KBM-7 (cell line): ENCODE measurements at regions not wholly inside any gene's neighbourhood (a gene's known extent, or its start where the extent isn't known, plus 50 kb on each side); places are given as distances from the start of the nearest gene placed in this dataset.

Source experiments
- DNase-seq: peaks from one replicate; pipeline ENCODE4 v3.0.0-alpha.2; 2015
- in situ Hi-C: fragments of 300-500 bp; cut with MboI; formaldehyde crosslinking; loops from 2 replicates; pipeline ENCODE4 v1.14.3; 2020; ENCODE audit warnings: low sequenced_read_pairs, low pct_unique_long_range_greater_than_20kb, mixed read lengths

DNA sequence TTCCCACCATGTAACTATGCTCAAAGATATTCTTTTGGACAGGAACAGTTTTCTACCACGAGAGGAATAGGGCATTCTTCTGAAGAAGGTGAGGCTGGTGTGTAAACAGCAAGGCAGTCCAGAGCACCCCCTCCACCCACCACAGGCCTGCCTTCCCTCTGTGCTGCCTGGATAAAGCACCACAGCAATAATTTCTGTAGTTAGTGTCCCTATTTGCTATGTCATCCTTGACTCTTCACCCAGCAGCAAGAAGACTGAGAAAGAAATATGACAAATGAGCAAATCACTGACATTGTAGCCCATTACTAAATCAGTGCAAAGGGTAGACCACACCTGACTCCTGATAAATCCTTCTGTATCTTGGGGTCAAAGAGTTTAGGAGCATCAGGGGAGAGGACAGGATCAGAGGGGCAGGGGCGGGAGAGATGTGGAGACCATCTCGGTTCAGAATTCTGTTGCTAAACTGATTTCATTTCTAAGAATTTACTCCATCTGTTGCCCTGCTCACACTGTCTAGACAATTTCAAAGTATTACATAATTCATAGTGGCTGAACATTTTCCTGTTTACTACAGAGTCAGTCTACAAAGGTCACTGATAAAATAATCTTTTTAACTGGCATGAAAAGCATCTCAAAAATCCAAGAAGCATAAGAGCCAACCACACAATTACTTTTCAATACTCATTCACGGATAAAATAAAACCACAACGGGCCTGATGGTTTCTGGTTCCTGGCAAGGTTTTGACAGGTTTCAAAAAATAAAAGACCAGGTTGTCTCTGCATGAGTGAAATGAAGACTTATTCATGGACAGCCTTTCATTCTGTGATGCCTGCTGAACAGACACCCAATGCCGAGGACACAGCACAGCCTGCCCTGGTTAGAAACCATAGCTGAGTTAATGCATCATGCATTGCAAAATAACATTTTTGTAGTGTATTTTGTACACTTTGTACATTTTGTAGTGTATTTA lies 88.4 kb upstream of the IRS2 start:
- in situ Hi-C loops = no loop called here
- no peak for DNase-seq

DNA sequence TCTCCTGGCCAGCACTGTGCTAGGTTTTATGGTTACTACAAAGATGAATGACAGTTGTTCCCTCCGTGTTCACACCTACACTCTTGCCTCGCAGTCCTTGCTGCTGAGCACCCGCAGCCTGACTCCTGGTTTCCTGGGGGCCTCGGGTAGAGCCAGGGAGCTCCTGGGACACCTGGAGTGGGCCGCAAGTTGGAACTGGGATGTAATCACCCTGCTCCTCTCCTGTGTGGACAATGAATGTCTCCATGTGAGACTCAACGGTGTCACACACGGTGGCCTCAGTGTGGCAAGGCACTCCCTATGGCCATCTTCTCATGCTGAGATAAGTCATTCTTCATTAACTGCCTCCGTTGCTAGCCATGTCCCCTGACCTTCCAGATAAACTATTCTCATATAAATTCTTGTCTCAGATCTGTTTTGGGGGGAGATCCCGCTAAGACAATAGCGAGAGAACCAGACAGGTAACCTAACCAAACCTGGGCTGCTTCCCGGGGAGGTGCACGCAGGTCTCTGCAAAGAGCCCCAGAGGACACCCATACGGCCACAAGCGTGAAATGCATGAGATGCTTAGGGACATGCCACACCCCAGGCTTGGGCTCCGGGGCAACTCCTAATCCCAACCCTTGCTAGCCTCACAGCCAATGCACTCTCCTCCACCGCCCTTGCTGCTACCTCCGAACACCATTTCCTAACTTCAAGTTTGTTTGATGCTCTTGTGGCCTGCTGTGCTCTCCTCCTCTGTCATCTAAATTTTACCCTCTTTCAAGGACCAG lies 87.2 kb upstream of the IRS2 start:
- DNase-seq = no peak
- in situ Hi-C loops = no loop called here

DNA sequence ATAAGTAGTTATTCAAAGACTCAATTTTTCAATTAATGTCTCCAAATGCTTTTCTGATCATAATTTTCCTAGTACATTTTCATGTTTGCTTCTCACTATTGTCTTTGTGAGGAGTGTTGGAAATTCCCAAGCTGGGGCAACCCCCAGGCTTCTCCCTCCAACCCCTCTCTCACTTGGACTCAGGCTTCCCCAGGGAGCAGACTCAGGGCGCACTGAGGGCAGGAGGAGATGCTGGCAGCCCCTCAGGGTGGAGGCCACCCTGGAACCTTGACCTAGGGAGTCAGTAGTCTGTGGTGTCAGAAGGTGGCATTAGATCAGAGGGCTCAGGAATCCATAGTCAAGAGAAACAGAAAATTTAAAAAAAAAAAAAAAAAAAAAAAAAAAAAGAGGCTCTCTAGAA lies 86.5 kb upstream of the IRS2 start:
- no peak for DNase-seq
- in situ Hi-C loops = no loop called here

DNA sequence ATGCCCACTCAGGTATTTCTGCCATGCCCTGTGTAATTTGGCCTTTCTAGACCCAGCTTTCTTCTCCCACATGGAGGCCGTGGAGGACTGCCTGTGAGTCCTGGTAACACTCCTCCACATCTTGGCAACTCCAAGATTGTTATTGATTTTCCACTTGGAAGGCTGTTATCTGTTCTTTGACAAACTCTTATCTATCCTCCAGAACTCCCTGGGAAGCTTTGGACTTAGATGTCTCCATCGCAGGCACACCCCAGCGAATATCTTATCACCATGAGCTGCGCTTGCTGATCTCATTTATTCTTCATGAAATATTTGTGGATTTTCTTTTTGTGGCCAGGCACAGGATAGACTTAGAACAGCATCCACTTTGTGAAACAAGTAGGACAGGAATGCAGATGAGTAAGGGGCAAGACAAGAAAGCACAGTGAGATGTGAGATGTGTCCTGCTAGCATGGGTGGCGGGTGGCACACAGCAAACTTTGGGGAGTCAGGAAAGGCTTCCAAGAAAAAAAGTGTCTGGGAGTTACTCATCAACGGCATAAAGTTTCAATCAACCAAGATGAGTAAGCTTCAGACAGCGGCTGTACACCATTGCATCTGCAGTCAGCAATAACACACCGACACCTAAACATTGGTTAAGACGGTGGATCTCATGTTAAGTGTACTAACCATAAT lies 84.5 kb upstream of the IRS2 start:
- no peak for DNase-seq
- in situ Hi-C loops = no loop called here

DNA sequence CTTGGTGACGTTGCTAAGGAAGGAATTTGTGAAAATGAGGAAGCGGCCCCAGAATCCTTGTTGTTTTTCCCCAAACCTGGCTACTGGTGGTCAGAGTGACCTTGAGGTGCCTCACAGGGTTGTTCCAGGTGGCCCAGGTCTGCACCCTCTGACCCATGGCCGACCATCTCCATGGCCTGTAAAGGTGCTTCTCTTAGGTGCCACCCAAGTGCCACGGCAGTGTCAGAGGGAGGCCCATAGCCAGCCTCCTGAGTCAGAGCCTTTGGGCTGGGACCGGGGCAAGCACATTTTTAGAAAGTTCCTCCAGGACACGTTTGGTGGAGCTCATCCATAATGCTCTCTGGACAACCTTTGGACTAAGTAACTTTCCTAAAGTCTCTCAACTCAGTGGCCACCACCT lies 83.9 kb upstream of the IRS2 start:
- in situ Hi-C loops = no loop called here
- DNase-seq = no peak

DNA sequence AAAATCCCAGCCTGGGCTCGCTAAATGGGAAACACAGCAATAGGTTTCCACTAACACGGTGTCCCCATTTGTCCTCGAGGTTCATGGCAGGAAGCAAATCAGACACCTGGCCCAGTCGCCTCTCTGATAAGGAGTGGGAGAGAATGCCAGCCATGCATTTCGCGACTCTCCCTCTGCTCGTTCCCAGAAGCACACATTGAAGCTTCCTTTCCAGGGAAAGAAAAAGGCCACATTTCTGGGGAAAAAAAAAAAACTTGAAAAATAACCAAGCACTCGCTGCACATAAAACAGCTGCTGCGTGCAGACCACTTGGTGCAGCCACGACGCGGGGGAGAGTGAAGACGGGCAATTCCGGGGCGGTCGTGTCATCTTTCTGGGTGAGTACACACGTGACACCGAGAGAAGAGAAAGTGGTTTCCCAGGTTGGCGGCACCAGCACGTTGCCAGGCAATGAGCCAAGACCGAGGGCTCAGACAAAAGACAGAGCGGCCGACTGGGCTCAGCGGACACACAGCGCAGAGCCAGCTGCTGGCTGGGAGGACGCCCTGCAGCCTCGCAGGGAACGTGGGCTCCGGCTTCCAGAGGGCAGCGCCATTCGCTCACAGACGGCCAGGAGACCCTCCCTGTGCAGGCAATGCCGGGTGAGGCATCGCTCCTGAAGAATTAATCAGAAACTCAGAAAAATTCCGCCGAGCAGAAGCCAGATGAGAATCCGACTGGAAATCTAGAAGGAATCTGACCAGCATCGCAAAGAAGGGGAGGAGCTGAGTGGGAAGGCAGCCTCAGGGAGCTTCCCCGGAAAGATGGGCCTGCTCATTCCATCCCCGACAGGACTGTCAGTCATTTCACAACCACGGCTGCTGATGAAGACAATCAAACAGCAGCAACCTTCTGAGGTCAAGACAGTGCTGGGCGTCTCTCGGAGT lies 83.2 kb upstream of the IRS2 start:
- in situ Hi-C loops = no loop called here
- peak; percentile 16 for DNase-seq

DNA sequence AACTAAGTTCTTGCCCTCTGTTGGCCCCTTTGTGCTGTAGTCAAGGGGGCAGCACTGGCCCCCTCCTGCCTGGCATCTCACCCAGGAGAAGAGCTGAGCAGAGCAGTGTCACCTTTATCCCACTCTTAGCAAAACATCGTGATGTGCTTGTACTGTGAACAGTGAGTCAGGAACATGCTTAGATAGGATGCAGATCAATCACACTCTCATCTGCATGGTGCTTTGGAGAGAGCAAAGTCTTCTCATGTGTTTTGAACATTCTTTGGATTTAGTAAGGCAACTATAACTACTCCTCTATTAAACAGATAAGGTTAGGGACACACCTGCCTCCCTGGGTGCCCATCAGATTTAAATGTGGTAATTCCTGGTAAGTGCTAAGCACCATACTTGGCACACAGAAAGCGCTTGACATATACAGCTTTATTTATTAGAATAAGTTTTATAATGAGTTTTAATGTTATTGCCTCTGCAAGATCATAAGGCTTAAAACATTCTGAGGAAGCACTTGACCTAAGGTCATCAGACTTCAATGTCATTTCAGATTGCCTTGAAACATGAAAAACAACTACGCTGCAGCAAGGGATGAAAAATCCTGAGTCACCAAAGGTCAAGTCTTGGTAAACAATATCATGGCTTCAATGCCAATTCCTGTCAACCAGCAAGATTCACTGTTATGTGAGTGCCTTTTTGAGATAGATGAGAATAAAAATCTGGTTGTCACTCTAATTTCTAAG lies 82.4 kb upstream of the IRS2 start:
- in situ Hi-C loops = no loop called here
- no peak for DNase-seq

DNA sequence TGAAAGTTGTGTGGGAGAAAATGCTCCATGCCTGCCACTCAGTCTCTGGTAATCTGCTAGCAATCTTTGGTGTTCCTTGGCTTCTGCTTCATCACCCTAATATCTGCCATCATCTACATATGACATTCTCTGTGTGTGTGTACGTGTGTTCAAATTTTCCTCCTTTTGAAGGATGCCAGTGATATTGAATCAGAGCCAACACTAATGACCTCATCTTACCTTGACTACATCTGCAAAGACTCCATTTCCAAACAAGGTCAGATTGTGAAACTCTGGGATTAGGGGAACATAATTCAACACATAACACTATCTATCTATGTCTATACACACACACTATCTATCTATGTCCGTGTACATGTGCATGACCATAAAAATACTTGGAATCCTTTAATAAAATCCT lies 81.4 kb upstream of the IRS2 start:
- DNase-seq = no peak
- in situ Hi-C loops = no loop called here

DNA sequence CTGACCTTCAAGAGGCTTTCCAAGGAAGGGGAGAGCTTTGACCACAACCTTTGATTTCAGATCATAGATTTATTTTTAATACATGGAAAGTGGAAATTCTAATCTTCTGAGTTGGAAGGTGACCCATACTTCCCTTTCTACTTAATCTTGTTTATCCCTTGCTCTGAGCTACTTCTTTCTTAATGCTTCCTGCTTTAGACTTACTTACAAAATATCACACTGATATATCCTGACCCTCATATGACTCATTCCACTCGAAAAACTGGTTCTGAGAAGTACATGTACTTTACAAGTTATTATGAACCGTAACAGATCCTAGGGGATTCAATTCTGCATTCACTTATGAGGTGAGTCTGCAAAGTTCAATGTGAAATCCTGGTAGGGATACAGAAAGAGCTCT lies 76.2 kb upstream of the IRS2 start:
- in situ Hi-C loops = no loop called here
- DNase-seq = no peak

DNA sequence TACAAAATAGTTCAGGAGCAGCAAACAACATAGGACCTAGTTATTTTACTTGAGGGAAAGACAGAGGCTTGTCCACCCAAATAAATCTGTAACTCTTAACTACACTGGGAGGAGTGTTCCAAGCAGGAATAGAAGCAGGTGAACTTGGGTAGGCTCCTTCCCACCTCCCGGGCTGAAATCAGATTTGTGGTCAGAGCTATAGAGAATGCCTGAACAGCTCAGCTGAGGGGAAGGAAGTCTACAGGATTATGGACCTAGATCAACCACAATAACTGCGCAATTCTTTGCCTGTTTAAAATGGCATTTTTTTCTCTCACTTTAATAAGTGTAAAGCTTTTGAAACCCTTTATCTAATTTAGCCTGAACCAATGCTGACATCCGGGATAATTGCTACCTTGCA lies 73.5 kb upstream of the IRS2 start:
- no peak for DNase-seq
- in situ Hi-C loops = no loop called here

DNA sequence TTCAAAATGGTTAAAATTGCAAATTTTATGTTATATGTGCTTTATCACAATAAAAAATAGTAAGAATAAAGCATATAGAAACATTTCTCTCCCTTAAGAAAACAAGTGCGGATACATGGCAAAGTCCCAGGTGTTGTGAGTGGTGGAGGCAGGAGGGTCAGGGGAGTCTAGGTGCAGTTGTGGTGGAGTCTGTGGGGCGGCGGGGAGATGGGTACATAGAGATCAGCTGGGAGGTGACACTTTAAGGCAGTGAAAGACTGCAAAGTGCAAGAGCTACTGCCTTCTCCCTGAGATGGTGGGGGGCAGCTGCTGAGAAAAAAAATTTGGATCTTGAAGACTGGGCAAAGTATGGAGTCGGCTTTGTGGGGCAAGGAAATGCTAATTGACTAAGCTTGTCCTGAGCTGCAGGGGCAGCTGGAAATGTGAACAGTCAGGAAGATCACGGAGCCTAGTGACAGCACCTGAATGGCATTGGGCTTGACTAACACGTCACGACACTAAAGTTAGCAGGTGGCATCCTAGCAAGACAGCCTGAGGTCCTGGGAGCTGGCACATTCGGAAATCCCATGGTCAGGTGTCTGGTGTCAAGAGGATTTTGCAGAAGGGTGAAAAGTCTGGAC lies 72.9 kb upstream of the IRS2 start:
- DNase-seq = no peak
- in situ Hi-C loops = no loop called here

DNA sequence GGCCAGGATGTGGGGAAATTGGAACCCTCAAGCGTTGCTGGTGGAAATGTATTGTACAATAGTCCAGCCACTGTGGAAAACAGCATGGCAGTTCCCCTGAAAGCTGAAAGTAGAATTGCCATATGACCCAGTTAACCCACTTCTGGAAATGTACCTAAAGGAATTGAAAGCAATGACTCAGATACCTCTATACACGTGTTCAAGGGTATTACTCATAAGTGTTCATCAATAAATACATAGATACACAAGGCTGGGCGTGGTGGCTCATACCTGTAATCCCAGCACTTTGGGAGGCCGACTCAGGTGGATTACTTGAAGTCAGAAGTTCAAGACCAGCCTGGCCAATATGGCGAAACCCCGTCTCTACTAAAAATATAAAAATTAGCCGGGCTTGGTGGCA lies 71.9 kb upstream of the IRS2 start:
- in situ Hi-C loops = no loop called here
- DNase-seq = no peak

DNA sequence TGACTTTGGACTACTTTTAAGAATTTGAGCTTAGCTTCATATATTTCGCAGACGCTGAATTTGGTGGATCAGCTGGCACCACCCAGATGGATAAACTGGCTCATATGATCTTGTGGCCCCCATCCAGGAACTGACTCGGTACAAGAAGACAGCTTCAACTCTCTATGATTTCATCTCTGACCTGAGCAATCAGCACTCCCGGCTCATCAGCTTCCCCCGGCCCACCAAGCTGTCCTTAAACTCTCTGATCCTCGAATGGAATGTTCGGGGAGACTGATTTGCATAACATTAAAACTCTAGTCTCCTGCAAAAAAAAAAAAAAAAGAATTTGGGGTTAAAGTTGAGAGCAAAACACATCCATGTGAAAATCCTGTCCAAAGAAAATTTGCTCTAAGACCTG lies 71.4 kb upstream of the IRS2 start:
- DNase-seq = no peak
- in situ Hi-C loops = no loop called here

DNA sequence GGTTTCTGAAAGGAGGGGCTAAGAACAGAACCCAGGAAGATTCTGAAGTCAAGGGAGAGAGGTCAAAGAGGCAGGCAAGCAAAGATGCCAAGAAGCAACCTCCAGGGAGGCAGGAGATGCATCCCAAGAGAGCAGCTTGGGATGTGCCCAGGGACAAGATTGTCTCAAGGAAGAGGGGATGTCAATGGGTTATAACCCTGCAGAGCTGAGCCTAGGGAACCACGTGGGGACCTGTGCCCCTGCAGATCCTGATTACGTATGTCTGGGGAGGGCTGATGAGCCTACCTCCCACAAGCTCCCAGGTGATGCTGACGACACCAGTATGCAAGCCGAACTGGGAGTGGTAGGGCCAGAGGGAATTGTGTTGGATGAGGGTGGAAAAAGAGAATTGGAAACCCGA lies 70.9 kb upstream of the IRS2 start:
- in situ Hi-C loops = no loop called here
- no peak for DNase-seq

DNA sequence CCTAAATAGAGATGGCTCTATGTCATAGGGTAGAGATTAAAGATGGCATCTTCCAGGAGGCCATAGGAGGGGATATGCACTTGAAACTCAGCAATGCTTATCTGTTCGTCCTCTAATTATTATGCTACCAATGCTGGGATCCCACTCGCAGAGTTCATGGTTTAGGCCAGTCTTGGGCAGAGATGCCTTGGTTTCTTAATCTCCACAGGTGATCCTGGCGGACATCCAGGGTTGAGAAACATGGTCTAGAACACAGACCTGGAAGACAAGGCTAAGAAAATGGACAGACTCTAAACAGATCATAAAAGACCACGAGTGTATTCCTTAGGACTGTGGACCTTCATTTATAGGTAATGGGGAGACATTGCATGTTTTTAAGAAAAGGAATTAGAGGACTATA lies 70.0 kb upstream of the IRS2 start:
- no peak for DNase-seq

DNA sequence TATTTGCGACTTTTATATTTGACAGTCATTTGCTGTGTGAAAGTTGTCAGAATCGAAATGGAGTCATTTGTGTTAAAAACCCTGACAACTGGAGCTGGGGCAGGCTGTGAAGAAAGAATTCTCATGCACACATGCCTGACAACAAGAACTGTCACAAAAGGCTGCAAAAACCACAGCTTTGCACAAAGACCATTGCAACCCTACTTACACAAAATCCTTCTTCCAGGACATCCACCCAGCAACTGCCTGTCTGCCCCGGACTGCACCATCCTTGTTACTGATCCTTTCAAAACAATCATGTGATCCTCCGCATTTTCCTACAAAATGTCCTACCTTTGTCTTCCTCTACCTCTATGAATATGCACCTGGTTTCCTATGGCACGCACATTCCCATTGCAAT lies 66.8 kb upstream of the IRS2 start:
- DNase-seq = no peak
- in situ Hi-C loops = no loop called here

More for the DNA sequence above, 70.0 kb upstream of the IRS2 start:
- in situ Hi-C loops = no loop called here

DNA sequence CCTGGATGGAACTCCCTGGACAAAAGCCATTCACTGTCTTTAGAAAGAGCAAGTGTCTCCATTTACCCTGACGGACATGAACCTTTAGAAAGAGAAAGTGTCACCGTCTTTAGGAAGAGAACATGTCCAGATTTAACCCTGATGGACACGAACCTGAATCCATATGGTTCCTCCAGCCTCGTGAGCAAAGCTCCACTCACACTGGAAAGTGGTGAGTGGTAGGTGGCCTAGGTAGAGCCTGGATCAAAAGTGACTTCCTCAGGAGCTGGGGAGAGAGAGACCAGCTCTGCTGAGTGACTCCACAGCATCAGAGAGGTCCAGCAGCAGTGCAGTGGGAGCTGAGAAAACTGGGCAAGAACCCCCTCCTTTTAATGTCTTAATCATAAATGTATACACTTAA lies 59.8 kb upstream of the IRS2 start:
- DNase-seq = no peak
- in situ Hi-C loops = no loop called here

DNA sequence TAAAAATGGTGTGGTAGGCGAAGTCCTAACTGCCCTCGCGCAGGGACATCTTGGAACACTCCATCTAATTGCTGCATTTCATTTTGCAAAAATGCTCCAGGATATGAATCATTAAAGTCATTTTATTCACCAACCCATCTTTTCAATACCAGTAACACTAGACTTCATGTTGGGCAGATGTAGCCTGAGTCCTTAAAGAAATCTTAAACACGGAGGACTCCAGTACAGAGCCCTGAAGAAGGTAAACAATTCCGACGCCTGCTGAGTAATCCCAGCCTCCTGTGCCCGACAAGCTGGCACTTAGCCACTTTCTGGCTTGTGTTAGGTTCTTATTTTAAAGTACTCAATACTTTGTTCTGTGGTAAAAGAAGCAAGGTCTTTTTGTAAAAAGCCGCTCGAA lies 58.0 kb upstream of the IRS2 start:
- in situ Hi-C loops = no loop called here
- no peak for DNase-seq
